Natural killer cell (primary cell): ENCODE measurements at regions not wholly inside any gene's neighbourhood (a gene's known extent, or its start where the extent isn't known, plus 50 kb on each side); places are given as distances from the start of the nearest gene placed in this dataset.

Source experiments
- ATAC-seq, 3 donors: fragments of 150-1000 bp in 2 of 3; fragments of 200-7000 bp in 1 of 3; cut with Tn5 transposase; 1 replicate in 1 of 3; 2 replicates in 2 of 3; pipeline ENCODE4 v1.10.0; 2021; ENCODE audit warnings: mild to moderate bottlenecking in 2 of 3, moderate library complexity in 2 of 3
- DNase-seq, 2 donors: peaks; one replicate each; pipeline versions ENCODE4 v3.0.0 to v3.0.0-alpha.2; 2013 to 2021; ENCODE audit warnings: mixed read lengths in 1 of 2
- H3K27ac ChIP-seq: one replicate; pipeline ENCODE4 v1.5.1; 2013; ENCODE audit warnings: mild to moderate bottlenecking, low read length
- H3K27me3 ChIP-seq: one replicate; pipeline ENCODE4 v1.6.1; 2013; ENCODE audit warnings: low read length; ENCODE audit not compliant: control insufficient read depth, insufficient read depth
- H3K36me3 ChIP-seq: one replicate; pipeline ENCODE4 v1.6.1; 2013; ENCODE audit warnings: low read length; ENCODE audit not compliant: control insufficient read depth, insufficient read depth
- H3K4me1 ChIP-seq: one replicate; pipeline ENCODE4 v1.6.1; 2013; ENCODE audit warnings: low read length; ENCODE audit not compliant: control insufficient read depth, insufficient read depth
- H3K4me3 ChIP-seq: one replicate; pipeline ENCODE4 v1.5.1; 2013; ENCODE audit warnings: low read length
- H3K9me3 ChIP-seq: one replicate; pipeline ENCODE4 v1.6.1; 2013; ENCODE audit warnings: low read length; ENCODE audit not compliant: control insufficient read depth, insufficient read depth
- H3K27ac Mint-ChIP-seq, 2 donors: one replicate each; pipeline ENCODE4 v1.8.0; 2022; ENCODE audit warnings: mild to moderate bottlenecking in 2 of 2, mixed read lengths in 2 of 2, moderate library complexity in 1 of 2
- H3K27me3 Mint-ChIP-seq, 2 donors: one replicate each; pipeline ENCODE4 v1.8.0; 2022; ENCODE audit warnings: low read depth in 2 of 2, mixed read lengths in 2 of 2
- H3K36me3 Mint-ChIP-seq: one replicate; pipeline ENCODE4 v1.8.0; 2022; ENCODE audit warnings: mixed read lengths
- H3K4me1 Mint-ChIP-seq, 2 donors: one replicate each; pipeline ENCODE4 v1.8.0; 2022; ENCODE audit warnings: mixed read lengths in 2 of 2
- H3K4me3 Mint-ChIP-seq: one replicate; pipeline ENCODE4 v1.8.0; 2022; ENCODE audit warnings: mild to moderate bottlenecking, moderate library complexity, mixed read lengths
- H3K9me3 Mint-ChIP-seq, 2 donors: one replicate each; pipeline ENCODE4 v1.8.0; 2022; ENCODE audit warnings: mixed read lengths in 2 of 2
- CTCF ChIP-seq: fragments of 200-600 bp; IDR thresholded peaks from one replicate; pipeline ENCODE4 v1.8.0; 2022; ENCODE audit warnings: antibody characterized with exemption
- WGBS: methylation state at CpG from one replicate; pipeline ENCODE4 v1.1.7; 2013; ENCODE audit warnings: missing lambda C conversion rate; ENCODE audit not compliant: insufficient coverage; 5-methylcytosine and 5-hydroxymethylcytosine counted together
- intact Hi-C: fragments of 100-400 bp; cut with micrococcal nuclease; formaldehyde crosslinking; loops from one replicate; pipeline ENCODE4 v1.14.2; 2022

- Mint-ChIP-seq H3K36me3 (no peaks in the 10 kb centered on the region), H3K27me3 (peaks cover 9 to 28% of the 10 kb centered on the region in 2 donors), H3K4me3 (no peak overlapping the region), H3K9me3 (no peaks in the 10 kb centered on the region), H3K27ac (no peak overlapping the region), H3K4me1 (no peaks in the 10 kb centered on the region)
- no peaks in the 10 kb centered on the region for H3K9me3 ChIP-seq
- H3K27ac ChIP-seq: no peak overlapping the region
- DNase-seq (no peak), ATAC-seq (no peak)
- no peaks in the 10 kb centered on the region for H3K4me1 ChIP-seq
- 95% methylated on average over 1 of the region's 1 CpG for WGBS
- no peak overlapping the region for H3K4me3 ChIP-seq
- no peak for TF ChIP-seq CTCF
- H3K36me3 ChIP-seq: no peaks in the 10 kb centered on the region
- intact Hi-C loops: no loop called here
- peaks cover 6% of the 10 kb centered on the region for H3K27me3 ChIP-seq
Measured at GRCh38 chr10:94192974-94193373, 169.8 kb downstream of the NOC3L start.

- peaks cover 9 to 28% of the 10 kb centered on the region in 2 donors for H3K27me3 Mint-ChIP-seq
- Histone ChIP-seq H3K4me3 (no peak overlapping the region), H3K4me1 (no peaks in the 10 kb centered on the region), H3K9me3 (no peaks in the 10 kb centered on the region), H3K36me3 (no peaks in the 10 kb centered on the region), H3K27me3 (peaks cover 6% of the 10 kb centered on the region), H3K27ac (no peak overlapping the region)
- H3K4me1 Mint-ChIP-seq: no peaks in the 10 kb centered on the region
- H3K4me3 Mint-ChIP-seq: no peak overlapping the region
- no peaks in the 10 kb centered on the region for H3K9me3 Mint-ChIP-seq
- 24% methylated on average over 4 of the region's 4 CpGs for WGBS
- intact Hi-C loops: no loop called here
- no peak for DNase-seq
- no peak for ATAC-seq
- H3K36me3 Mint-ChIP-seq: no peaks in the 10 kb centered on the region
- H3K27ac Mint-ChIP-seq: no peak overlapping the region
- no peak for TF ChIP-seq CTCF
Measured at GRCh38 chr10:94193466-94193924, 169.2 kb downstream of the NOC3L start.

- Mint-ChIP-seq H3K27ac (no peak overlapping the region), H3K4me3 (no peak overlapping the region), H3K9me3 (no peaks in the 10 kb centered on the region), H3K27me3 (peaks cover 9 to 28% of the 10 kb centered on the region in 2 donors), H3K36me3 (no peaks in the 10 kb centered on the region), H3K4me1 (no peaks in the 10 kb centered on the region)
- TF ChIP-seq CTCF: no peak
- WGBS: 60% methylated on average over 1 of the region's 1 CpG
- no peak overlapping the region for H3K27ac ChIP-seq
- no peaks in the 10 kb centered on the region for H3K9me3 ChIP-seq
- no peaks in the 10 kb centered on the region for H3K4me1 ChIP-seq
- H3K36me3 ChIP-seq: no peaks in the 10 kb centered on the region
- no peak overlapping the region for H3K4me3 ChIP-seq
- peaks cover 6% of the 10 kb centered on the region for H3K27me3 ChIP-seq
- no peak for ATAC-seq
- no peak for DNase-seq
- intact Hi-C loops: no loop called here
Measured at GRCh38 chr10:94194256-94194655, 168.5 kb downstream of the NOC3L start.

GRCh38 chr10:94197241-94197640 is 165.5 kb downstream of the NOC3L start:
- DNase-seq (no peak), ATAC-seq (no peak)
- Mint-ChIP-seq H3K4me3 (no peak overlapping the region), H3K27me3 (peaks cover 8 to 40% of the 10 kb centered on the region in 2 donors), H3K27ac (no peak overlapping the region), H3K9me3 (no peaks in the 10 kb centered on the region), H3K4me1 (no peaks in the 10 kb centered on the region), H3K36me3 (no peaks in the 10 kb centered on the region)
- Histone ChIP-seq H3K4me1 (no peaks in the 10 kb centered on the region), H3K4me3 (no peak overlapping the region), H3K27ac (no peak overlapping the region), H3K9me3 (no peaks in the 10 kb centered on the region), H3K36me3 (no peaks in the 10 kb centered on the region), H3K27me3 (peaks cover 2% of the 10 kb centered on the region)
- no peak for TF ChIP-seq CTCF
- intact Hi-C loops: no loop called here
